Erythroblast (primary cell): ENCODE measurements at regions not wholly inside any gene's neighbourhood (a gene's known extent, or its start where the extent isn't known, plus 50 kb on each side); places are given as distances from the start of the nearest gene placed in this dataset.

Experiments
- DNase-seq, 2 experiments: peaks; one replicate each; lab custom pipeline; 2025; lab: John Stamatoyannopoulos, UW
- GATA1 ChIP-seq: IDR thresholded peaks from 2 replicates; pipeline ENCODE4 v1.6.1; 2011; ENCODE audit warnings: low read depth, mild to moderate bottlenecking, control low read depth, low read length, moderate library complexity
- POLR2A ChIP-seq: IDR thresholded peaks from 2 replicates; pipeline ENCODE4 v1.6.1; 2011; ENCODE audit warnings: mild to moderate bottlenecking, low read length

DNA sequence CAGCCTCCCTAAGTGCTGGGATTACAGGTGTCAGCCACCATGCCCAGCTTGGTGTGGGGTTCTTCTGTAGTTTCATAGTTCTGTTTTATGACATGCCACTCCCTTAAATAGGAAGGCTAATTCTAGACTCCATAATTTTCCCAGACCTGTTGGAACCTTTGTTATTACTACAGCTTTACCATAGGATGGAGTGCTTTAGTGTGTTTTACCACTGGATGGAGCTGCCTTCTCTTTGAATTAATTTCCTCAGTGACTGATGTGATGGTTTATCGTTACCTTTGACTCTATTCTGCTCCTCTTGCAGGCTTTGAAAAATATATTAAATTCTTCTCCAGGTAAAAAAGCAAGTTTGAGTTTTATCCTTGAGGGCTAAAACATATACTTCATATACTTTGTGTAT lies 84.6 kb upstream of the NEK7 start:
- no peak for TF ChIP-seq GATA1
- TF ChIP-seq POLR2A, result no peak
- no peak for DNase-seq

- DNase-seq, result no peak
- TF ChIP-seq GATA1 (no peak), POLR2A (no peak)
Observed at GRCh38 chr1:198075296-198075695, 81.5 kb upstream of the NEK7 start.

GRCh38 chr1:198079432-198079951 lies 77.3 kb upstream of the NEK7 start:
- peak; percentile 82 to 97 for DNase-seq
- TF ChIP-seq GATA1 (no peak), POLR2A (no peak)

- TF ChIP-seq GATA1 (no peak), POLR2A (no peak)
- no peak for DNase-seq
Observed at GRCh38 chr1:198082576-198082975, 74.2 kb upstream of the NEK7 start.

GRCh38 chr1:198083549-198083948 lies 73.2 kb upstream of the NEK7 start:
- DNase-seq, result no peak
- TF ChIP-seq GATA1, result no peak

GRCh38 chr1:198084241-198084908 lies 72.4 kb upstream of the NEK7 start:
- no peak for DNase-seq
- TF ChIP-seq GATA1, result no peak
- TF ChIP-seq POLR2A, result no peak

DNA sequence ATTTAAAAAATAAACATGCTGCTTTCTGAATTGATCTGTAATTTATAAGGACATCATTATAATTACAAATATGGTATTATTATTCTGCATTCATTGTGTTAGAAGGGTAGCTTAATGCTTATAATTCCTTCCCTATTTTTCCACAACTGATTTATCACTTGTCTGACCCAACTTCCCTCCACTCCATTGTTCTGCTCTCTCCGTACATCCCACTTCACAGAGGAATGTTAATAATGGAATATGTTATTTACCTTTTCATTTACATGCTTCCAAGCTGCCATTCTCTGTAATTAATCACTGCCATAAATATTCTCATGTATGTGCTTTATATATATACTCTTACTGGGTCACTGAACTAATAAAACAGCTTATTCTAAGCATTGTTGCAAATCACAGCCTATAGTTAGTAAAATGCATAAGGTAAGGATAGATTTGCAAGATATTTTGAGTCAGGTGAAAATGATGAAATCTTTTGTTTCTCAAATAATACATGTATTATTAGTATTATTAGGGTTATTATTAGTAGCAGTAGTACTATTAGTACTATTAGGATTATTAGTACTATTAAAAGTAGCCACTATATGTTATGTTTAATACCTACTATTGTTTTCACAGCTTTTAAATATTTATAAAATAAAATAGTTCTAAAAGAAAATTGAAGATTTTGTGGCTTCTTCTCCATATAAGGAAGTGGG lies 70.6 kb upstream of the NEK7 start:
- no peak for DNase-seq
- no peak for TF ChIP-seq GATA1
- no peak for TF ChIP-seq POLR2A

- TF ChIP-seq GATA1, result no peak
- TF ChIP-seq POLR2A, result no peak
- DNase-seq, result no peak
Observed at GRCh38 chr1:198087831-198088230, 69.0 kb upstream of the NEK7 start.

DNA sequence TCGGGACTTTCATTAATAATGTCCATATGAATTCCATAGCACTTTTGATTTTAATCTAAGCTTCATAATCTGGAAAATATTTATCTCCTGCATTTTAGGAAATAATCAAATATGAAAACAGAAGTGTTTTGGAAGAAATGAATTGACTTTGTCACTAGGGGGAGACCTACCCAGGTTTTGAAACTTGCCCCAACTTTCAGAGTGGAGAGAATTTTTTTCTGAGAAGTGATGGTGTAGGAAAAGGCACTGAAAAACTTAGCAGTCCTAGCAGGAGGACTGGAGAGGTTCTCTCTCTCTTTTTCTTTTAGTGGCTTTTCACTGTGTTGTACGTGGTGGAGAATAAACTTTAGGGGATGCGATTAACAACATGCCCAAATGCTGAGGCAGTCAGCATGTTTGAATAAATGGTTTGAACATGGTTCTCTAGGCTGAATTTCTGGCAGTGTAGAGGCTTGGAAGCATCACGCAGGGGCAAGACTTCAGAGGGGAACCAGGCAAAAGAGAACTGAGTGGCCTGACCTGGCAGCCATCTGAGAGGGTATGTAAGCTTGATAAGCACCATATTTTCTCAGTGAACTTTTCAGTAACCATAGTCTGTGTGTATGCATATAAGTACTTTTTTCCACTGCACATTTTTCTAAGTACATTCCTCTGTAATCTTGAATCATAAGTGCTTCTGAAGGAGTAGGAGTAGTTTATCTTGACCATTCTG lies 68.3 kb upstream of the NEK7 start:
- TF ChIP-seq GATA1 (no peak), POLR2A (no peak)
- DNase-seq, result peak; percentile 51 to 63

- TF ChIP-seq POLR2A (no peak), GATA1 (no peak)
- DNase-seq, result no peak
Observed at GRCh38 chr1:198096390-198096789, 60.4 kb upstream of the NEK7 start.

DNA sequence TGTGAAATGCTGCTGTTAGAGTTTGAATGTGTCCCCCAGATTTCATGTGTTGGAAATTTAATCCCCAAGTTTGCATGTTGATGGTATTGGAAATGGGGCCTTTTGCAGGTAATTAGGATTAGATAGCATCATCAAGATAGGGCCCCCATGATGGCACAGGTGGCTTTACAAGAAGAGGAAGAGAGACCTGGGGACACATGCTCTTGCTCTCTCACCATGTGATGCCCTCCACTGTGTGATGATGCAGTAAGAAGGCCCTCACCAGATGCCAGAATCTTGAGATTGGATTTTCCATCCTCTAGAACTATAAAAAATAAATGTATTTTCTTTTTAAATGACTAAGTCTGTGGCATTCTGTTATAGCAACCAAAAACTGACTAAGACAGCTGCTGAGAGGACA lies 57.0 kb upstream of the NEK7 start:
- no peak for DNase-seq
- TF ChIP-seq GATA1 (no peak), POLR2A (no peak)

GRCh38 chr1:198101716-198102453 lies 54.9 kb upstream of the NEK7 start:
- no peak for TF ChIP-seq POLR2A
- no peak for TF ChIP-seq GATA1
- DNase-seq, result no peak

DNA sequence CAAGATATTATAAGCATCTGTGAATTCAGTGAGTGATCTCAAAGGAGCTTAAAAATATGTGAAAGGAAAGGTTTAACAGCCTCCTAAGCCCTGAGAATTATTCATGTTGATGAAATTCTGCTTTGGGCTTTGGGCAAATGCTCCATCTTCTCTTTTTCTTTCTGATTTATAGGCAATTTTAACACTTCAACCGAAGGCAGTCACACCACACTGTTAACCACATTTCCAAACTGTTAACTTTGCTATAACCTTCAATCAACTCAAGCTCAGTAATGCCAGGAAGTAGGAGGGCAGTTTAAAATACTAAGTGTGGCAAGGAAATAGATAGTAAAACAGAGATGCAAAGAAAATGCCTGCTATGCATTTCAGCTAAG lies 54.4 kb upstream of the NEK7 start:
- no peak for TF ChIP-seq GATA1
- TF ChIP-seq POLR2A, result no peak
- DNase-seq, result no peak
